H1 (cell line): ENCODE measurements at regions not wholly inside any gene's neighbourhood (a gene's known extent, or its start where the extent isn't known, plus 50 kb on each side); places are given as distances from the start of the nearest gene placed in this dataset.

Experiments
- ASH2L ChIP-seq: fragments of 200-600, 300-600 bp; sonication (generic); IDR thresholded peaks from one replicate; pipeline ENCODE4 v1.7.1; 2017; ENCODE audit warnings: low read length
- GABPA ChIP-seq: IDR thresholded peaks from 2 replicates; pipeline ENCODE4 v1.6.1; 2011; ENCODE audit warnings: mild to moderate bottlenecking, low read length, moderate library complexity, borderline replicate concordance; ENCODE audit not compliant: insufficient read depth
- TF ChIP-seq, protein P1 (sequence below): IDR thresholded peaks from 2 replicates; pipeline ENCODE4 v1.6.1; 2012; ENCODE audit warnings: inconsistent platforms

DNA sequence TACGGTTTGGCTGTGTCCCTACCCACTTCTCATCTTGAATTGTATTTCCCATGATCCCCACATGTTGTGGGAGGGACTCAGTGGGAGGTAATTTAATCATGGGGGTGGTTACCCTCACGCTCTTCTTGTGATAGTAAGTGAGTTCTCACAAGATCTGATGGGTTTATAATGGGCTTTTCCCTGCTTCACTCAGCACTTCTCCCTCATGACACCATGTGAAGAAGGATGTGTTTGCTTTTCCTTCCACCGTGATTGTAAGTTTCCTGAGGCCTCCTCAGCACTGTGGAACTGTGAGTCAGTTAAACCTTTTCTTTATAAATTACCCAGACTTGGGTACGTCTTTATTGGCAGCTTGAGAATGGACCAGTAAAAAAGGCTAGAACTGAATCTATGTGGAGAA is 750.0 kb upstream of the ID2 start (continued):
- no peak for TF ChIP-seq GABPA
- no peak for TF ChIP-seq ASH2L
- TF ChIP-seq, protein P1, sequence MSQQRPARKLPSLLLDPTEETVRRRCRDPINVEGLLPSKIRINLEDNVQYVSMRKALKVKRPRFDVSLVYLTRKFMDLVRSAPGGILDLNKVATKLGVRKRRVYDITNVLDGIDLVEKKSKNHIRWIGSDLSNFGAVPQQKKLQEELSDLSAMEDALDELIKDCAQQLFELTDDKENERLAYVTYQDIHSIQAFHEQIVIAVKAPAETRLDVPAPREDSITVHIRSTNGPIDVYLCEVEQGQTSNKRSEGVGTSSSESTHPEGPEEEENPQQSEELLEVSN = no peak
